C4-2B (cell line): ENCODE measurements at regions not wholly inside any gene's neighbourhood (a gene's known extent, or its start where the extent isn't known, plus 50 kb on each side); places are given as distances from the start of the nearest gene placed in this dataset.

ENCODE experiments used
- ZFX ChIP-seq: fragments of 450-650 bp; IDR thresholded peaks from 2 replicates; pipeline ENCODE4 v1.6.1; 2017
- TF ChIP-seq, protein P1 (sequence below): fragments of 450-650 bp; conservative IDR thresholded peaks from 2 replicates; pipeline ENCODE4 v1.5.1; 2017; ENCODE audit warnings: mild to moderate bottlenecking

DNA sequence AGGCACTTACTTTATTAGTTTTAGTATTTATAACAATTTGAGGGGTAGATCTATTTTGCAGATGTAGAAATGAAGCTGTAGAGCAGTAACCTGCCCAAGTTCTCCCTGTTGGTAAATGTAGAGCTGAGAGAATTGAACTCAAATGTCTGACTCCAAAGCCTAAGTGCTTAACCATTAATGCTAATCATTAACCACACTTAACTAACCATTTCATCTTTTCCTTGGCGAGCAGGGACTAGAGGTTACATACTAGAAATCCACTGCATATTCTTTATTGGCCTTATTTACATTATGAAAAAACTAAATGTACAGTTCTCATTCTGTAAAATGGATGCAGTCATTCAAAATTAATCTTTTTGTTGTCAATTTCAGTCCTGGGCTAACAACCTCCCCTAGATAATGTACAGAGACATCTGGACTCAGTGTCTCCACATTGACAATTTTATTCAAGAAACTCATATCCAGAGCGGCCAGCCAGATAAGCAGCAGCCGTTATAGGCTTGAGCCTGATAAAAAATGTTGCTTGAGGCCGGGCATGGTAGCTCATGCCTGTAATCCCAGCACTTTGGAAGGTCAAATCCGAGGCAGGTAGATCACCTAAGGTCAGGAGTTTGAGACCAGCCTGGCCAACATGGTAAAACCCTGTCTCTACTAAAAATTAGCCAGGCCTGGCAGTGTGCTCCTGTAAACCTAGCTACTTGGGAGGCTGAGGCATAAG is 76.7 kb upstream of the PICALM start:
- TF ChIP-seq, protein P1, sequence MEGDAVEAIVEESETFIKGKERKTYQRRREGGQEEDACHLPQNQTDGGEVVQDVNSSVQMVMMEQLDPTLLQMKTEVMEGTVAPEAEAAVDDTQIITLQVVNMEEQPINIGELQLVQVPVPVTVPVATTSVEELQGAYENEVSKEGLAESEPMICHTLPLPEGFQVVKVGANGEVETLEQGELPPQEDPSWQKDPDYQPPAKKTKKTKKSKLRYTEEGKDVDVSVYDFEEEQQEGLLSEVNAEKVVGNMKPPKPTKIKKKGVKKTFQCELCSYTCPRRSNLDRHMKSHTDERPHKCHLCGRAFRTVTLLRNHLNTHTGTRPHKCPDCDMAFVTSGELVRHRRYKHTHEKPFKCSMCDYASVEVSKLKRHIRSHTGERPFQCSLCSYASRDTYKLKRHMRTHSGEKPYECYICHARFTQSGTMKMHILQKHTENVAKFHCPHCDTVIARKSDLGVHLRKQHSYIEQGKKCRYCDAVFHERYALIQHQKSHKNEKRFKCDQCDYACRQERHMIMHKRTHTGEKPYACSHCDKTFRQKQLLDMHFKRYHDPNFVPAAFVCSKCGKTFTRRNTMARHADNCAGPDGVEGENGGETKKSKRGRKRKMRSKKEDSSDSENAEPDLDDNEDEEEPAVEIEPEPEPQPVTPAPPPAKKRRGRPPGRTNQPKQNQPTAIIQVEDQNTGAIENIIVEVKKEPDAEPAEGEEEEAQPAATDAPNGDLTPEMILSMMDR = no peak
- no peak for TF ChIP-seq ZFX
